ENCODE measurements at regions not wholly inside any gene's neighbourhood (a gene's known extent, or its start where the extent isn't known, plus 50 kb on each side); places are given as distances from the start of the nearest gene placed in this dataset.

GRCh38 chr6:144657691-144658090 is 372.6 kb downstream of the UTRN start:
- Histone ChIP-seq H3K36me3 (ENCODE audit: control insufficient read depth, insufficient read depth, low read length) (no peaks in the 10 kb centered on the region), H3K27me3 (ENCODE audit: control insufficient read depth, insufficient read depth, low read length) (peaks cover 6% of the 10 kb centered on the region), H3K4me1 (ENCODE audit: control insufficient read depth, insufficient read depth, low read length) (peaks cover 59% of the 10 kb centered on the region), H3K9me3 (ENCODE audit: control insufficient read depth, insufficient read depth, low read length) (no peaks in the 10 kb centered on the region), H3K9ac (ENCODE audit: low read depth, low read length) (no peak overlapping the region), H3K4me3 (ENCODE audit: low read depth, low read length) (no peak overlapping the region)

GRCh38 chr6:144659202-144660182 is 374.4 kb downstream of the UTRN start:
- Histone ChIP-seq H3K4me1 (ENCODE audit: control insufficient read depth, insufficient read depth, low read length) (peaks cover 56% of the 10 kb centered on the region), H3K9ac (ENCODE audit: low read depth, low read length) (no peak overlapping the region), H3K9me3 (ENCODE audit: control insufficient read depth, insufficient read depth, low read length) (no peaks in the 10 kb centered on the region), H3K4me3 (ENCODE audit: low read depth, low read length) (peak overlapping the region; percentile 42), H3K36me3 (ENCODE audit: control insufficient read depth, insufficient read depth, low read length) (no peaks in the 10 kb centered on the region), H3K27me3 (ENCODE audit: control insufficient read depth, insufficient read depth, low read length) (peaks cover 10% of the 10 kb centered on the region)

- Histone ChIP-seq H3K9me3 (ENCODE audit: control insufficient read depth, insufficient read depth, low read length) (no peaks in the 10 kb centered on the region), H3K27me3 (ENCODE audit: control insufficient read depth, insufficient read depth, low read length) (peaks cover 10% of the 10 kb centered on the region), H3K4me1 (ENCODE audit: control insufficient read depth, insufficient read depth, low read length) (peaks cover 57% of the 10 kb centered on the region), H3K9ac (ENCODE audit: low read depth, low read length) (no peak overlapping the region), H3K36me3 (ENCODE audit: control insufficient read depth, insufficient read depth, low read length) (no peaks in the 10 kb centered on the region), H3K4me3 (ENCODE audit: low read depth, low read length) (peak overlapping the region; percentile 42)
Measured at GRCh38 chr6:144660561-144661115, 375.5 kb downstream of the UTRN start.

GRCh38 chr6:144661116-144661806 is 376.1 kb downstream of the UTRN start:
- H3K27me3 ChIP-seq (ENCODE audit: control insufficient read depth, insufficient read depth, low read length) = peaks cover 10% of the 10 kb centered on the region
- H3K9me3 ChIP-seq (ENCODE audit: control insufficient read depth, insufficient read depth, low read length) = no peaks in the 10 kb centered on the region
- H3K9ac ChIP-seq (ENCODE audit: low read depth, low read length) = no peak overlapping the region
- peaks cover 55% of the 10 kb centered on the region for H3K4me1 ChIP-seq (ENCODE audit: control insufficient read depth, insufficient read depth, low read length)
- H3K36me3 ChIP-seq (ENCODE audit: control insufficient read depth, insufficient read depth, low read length) = no peaks in the 10 kb centered on the region
- peak overlapping the region; percentile 42 for H3K4me3 ChIP-seq (ENCODE audit: low read depth, low read length)

GRCh38 chr6:144662812-144663365 is 377.8 kb downstream of the UTRN start:
- no peaks in the 10 kb centered on the region for H3K9me3 ChIP-seq (ENCODE audit: control insufficient read depth, insufficient read depth, low read length)
- peak overlapping the region; percentile 11 for H3K4me3 ChIP-seq (ENCODE audit: low read depth, low read length)
- peaks cover 10% of the 10 kb centered on the region for H3K27me3 ChIP-seq (ENCODE audit: control insufficient read depth, insufficient read depth, low read length)
- H3K4me1 ChIP-seq (ENCODE audit: control insufficient read depth, insufficient read depth, low read length) = peaks cover 48% of the 10 kb centered on the region
- H3K9ac ChIP-seq (ENCODE audit: low read depth, low read length) = no peak overlapping the region
- H3K36me3 ChIP-seq (ENCODE audit: control insufficient read depth, insufficient read depth, low read length) = no peaks in the 10 kb centered on the region

- no peaks in the 10 kb centered on the region for H3K36me3 ChIP-seq (ENCODE audit: control insufficient read depth, insufficient read depth, low read length)
- peaks cover 36% of the 10 kb centered on the region for H3K4me1 ChIP-seq (ENCODE audit: control insufficient read depth, insufficient read depth, low read length)
- peaks cover 10% of the 10 kb centered on the region for H3K27me3 ChIP-seq (ENCODE audit: control insufficient read depth, insufficient read depth, low read length)
- H3K9ac ChIP-seq (ENCODE audit: low read depth, low read length) = no peak overlapping the region
- no peak overlapping the region for H3K4me3 ChIP-seq (ENCODE audit: low read depth, low read length)
- no peaks in the 10 kb centered on the region for H3K9me3 ChIP-seq (ENCODE audit: control insufficient read depth, insufficient read depth, low read length)
Measured at GRCh38 chr6:144664281-144664680, 379.1 kb downstream of the UTRN start.

GRCh38 chr6:144664947-144665346 is 379.8 kb downstream of the UTRN start:
- Histone ChIP-seq H3K4me3 (ENCODE audit: low read depth, low read length) (no peak overlapping the region), H3K9ac (ENCODE audit: low read depth, low read length) (no peak overlapping the region), H3K36me3 (ENCODE audit: control insufficient read depth, insufficient read depth, low read length) (no peaks in the 10 kb centered on the region), H3K9me3 (ENCODE audit: control insufficient read depth, insufficient read depth, low read length) (no peaks in the 10 kb centered on the region), H3K4me1 (ENCODE audit: control insufficient read depth, insufficient read depth, low read length) (peaks cover 29% of the 10 kb centered on the region), H3K27me3 (ENCODE audit: control insufficient read depth, insufficient read depth, low read length) (peaks cover 10% of the 10 kb centered on the region)

- no peaks in the 10 kb centered on the region for H3K36me3 ChIP-seq (ENCODE audit: control insufficient read depth, insufficient read depth, low read length)
- H3K4me3 ChIP-seq (ENCODE audit: low read depth, low read length) = no peak overlapping the region
- H3K9ac ChIP-seq (ENCODE audit: low read depth, low read length) = no peak overlapping the region
- H3K4me1 ChIP-seq (ENCODE audit: control insufficient read depth, insufficient read depth, low read length) = peaks cover 18% of the 10 kb centered on the region
- H3K9me3 ChIP-seq (ENCODE audit: control insufficient read depth, insufficient read depth, low read length) = no peaks in the 10 kb centered on the region
- H3K27me3 ChIP-seq (ENCODE audit: control insufficient read depth, insufficient read depth, low read length) = peaks cover 7% of the 10 kb centered on the region
Measured at GRCh38 chr6:144665932-144666450, 380.9 kb downstream of the UTRN start.

- peaks cover 7% of the 10 kb centered on the region for H3K27me3 ChIP-seq (ENCODE audit: control insufficient read depth, insufficient read depth, low read length)
- no peaks in the 10 kb centered on the region for H3K36me3 ChIP-seq (ENCODE audit: control insufficient read depth, insufficient read depth, low read length)
- no peak overlapping the region for H3K4me3 ChIP-seq (ENCODE audit: low read depth, low read length)
- peaks cover 13% of the 10 kb centered on the region for H3K4me1 ChIP-seq (ENCODE audit: control insufficient read depth, insufficient read depth, low read length)
- H3K9me3 ChIP-seq (ENCODE audit: control insufficient read depth, insufficient read depth, low read length) = no peaks in the 10 kb centered on the region
- H3K9ac ChIP-seq (ENCODE audit: low read depth, low read length) = no peak overlapping the region
Measured at GRCh38 chr6:144666781-144667180, 381.6 kb downstream of the UTRN start.

GRCh38 chr6:144667532-144668503 is 382.7 kb downstream of the UTRN start:
- H3K9ac ChIP-seq (ENCODE audit: low read depth, low read length) = no peak overlapping the region
- peaks cover 3% of the 10 kb centered on the region for H3K27me3 ChIP-seq (ENCODE audit: control insufficient read depth, insufficient read depth, low read length)
- H3K4me3 ChIP-seq (ENCODE audit: low read depth, low read length) = no peak overlapping the region
- no peaks in the 10 kb centered on the region for H3K9me3 ChIP-seq (ENCODE audit: control insufficient read depth, insufficient read depth, low read length)
- H3K36me3 ChIP-seq (ENCODE audit: control insufficient read depth, insufficient read depth, low read length) = no peaks in the 10 kb centered on the region
- H3K4me1 ChIP-seq (ENCODE audit: control insufficient read depth, insufficient read depth, low read length) = peaks cover 6% of the 10 kb centered on the region
